ENCODE measurements at regions not wholly inside any gene's neighbourhood (a gene's known extent, or its start where the extent isn't known, plus 50 kb on each side); places are given as distances from the start of the nearest gene placed in this dataset.
A peak's percentile ranks its signal among the peaks of the same experiment; 100 is the strongest.
"Not testable (repeated sequence)": the region's sequence is repeated elsewhere in the genome, so short reads cannot be mapped to it uniquely, and the experiment has no call there.

DNA sequence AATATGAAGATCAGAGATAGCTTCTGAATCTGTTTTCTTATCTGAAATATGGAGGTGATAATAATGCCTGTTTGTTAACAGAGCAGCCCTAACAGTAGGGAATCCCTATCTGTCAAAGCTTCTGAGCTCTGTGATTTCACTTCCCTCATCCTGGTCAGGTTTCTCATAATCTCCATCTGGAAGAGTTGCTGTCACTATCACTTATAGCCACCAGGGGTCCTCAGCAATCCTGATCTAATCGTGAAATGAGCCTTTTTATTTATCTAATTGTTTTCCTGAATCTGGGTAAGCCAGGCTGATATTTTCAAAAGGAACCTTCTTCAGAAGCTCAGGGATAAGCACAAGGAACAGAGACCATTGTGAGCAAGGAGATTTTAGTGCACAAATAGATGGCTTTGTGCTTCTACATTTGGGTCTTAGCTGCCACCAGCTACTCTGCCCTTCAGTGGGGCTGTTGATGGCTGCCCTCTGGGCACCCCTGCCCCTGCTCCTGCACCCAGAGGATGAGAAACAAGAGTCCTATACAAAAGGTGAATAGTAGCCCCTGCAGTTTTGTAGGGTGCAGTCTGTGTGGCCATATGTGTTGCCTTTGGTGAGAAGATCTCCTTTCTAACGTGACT lies 196.4 kb upstream of the RADX start:
- Histone ChIP-seq H3K4me3 (ENCODE audit: insufficient read depth, low read depth, low read length) (no peak overlapping the region), H3K27me3 (ENCODE audit: control insufficient read depth, insufficient read depth, low read length) (no peaks in the 10 kb centered on the region), H3K36me3 (replicated peaks; ENCODE audit: control insufficient read depth, insufficient read depth, low read length) (no peaks in the 10 kb centered on the region)
- DNase-seq, result peak; percentile 34

- Histone ChIP-seq H3K27me3 (ENCODE audit: control insufficient read depth, insufficient read depth, low read length) (no peaks in the 10 kb centered on the region; the same call in 1 of the 2 replicates), H3K4me3 (ENCODE audit: insufficient read depth, low read depth, low read length) (no peak overlapping the region), H3K36me3 (replicated peaks; ENCODE audit: control insufficient read depth, insufficient read depth, low read length) (no peaks in the 10 kb centered on the region)
- no peak for DNase-seq
Measured at GRCh38 chrX:106436691-106437090, 175.1 kb upstream of the RADX start.

DNA sequence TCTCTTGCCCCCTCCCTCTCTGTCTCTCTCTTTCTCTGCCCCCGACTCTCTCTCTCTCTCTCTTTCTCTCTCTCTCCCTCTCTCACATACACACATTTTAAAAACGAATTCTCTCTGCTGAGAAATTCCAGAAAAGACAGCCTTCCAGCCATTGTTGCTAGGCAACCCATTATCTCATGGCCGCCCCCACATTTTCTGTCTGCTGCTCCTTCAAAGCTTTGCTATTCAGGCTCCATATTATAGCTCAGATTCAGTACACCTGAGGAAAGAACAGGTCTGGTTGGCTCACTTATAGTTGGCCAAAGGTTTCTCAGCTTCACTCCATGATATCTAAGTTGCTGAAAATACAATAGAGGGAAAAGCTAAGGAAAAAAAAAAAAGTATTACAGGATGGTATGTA lies 174.4 kb upstream of the RADX start:
- H3K36me3 ChIP-seq (replicated peaks; ENCODE audit: control insufficient read depth, insufficient read depth, low read length), result no peaks in the 10 kb centered on the region
- DNase-seq, result no peak
- H3K4me3 ChIP-seq (ENCODE audit: insufficient read depth, low read depth, low read length), result no peak overlapping the region
- no peaks in the 10 kb centered on the region; the same call in 1 of the 2 replicates for H3K27me3 ChIP-seq (ENCODE audit: control insufficient read depth, insufficient read depth, low read length)

GRCh38 chrX:106450405-106450804 lies 161.4 kb upstream of the RADX start:
- H3K36me3 ChIP-seq (replicated peaks; ENCODE audit: control insufficient read depth, insufficient read depth, low read length), result no peaks in the 10 kb centered on the region
- DNase-seq, result no peak

GRCh38 chrX:106451933-106452332 lies 159.8 kb upstream of the RADX start:
- no peaks in the 10 kb centered on the region for H3K27me3 ChIP-seq (ENCODE audit: control insufficient read depth, insufficient read depth, low read length)
- no peak for DNase-seq
- no peaks in the 10 kb centered on the region for H3K36me3 ChIP-seq (replicated peaks; ENCODE audit: control insufficient read depth, insufficient read depth, low read length)
- no peak overlapping the region for H3K4me3 ChIP-seq (ENCODE audit: insufficient read depth, low read depth, low read length)

More at GRCh38 chrX:106450405-106450804, 161.4 kb upstream of the RADX start:
- Histone ChIP-seq H3K27me3 (ENCODE audit: control insufficient read depth, insufficient read depth, low read length) (no peaks in the 10 kb centered on the region), H3K4me3 (ENCODE audit: insufficient read depth, low read depth, low read length) (no peak overlapping the region)

DNA sequence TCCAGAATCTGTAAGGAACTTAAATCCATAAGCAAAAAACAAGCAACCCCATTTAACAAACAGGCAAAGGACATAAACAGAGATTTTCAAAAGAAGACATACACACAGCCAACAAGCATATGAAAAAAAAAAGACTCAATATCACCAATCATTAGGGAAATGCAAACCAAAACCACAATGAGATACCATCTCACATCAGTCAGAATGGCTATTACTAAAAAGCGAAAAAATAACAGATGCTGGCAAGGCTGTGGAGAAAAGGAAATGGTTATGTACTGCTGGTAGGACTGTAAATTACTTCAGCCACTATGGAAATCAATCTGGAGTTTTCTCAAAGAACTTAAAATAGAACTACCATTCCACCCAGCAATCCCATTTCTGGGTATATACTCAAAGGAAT lies 156.8 kb upstream of the RADX start:
- Histone ChIP-seq H3K27me3 (ENCODE audit: control insufficient read depth, insufficient read depth, low read length) (no peaks in the 10 kb centered on the region), H3K4me3 (ENCODE audit: insufficient read depth, low read depth, low read length) (no peak overlapping the region), H3K36me3 (replicated peaks; ENCODE audit: control insufficient read depth, insufficient read depth, low read length) (no peaks in the 10 kb centered on the region)
- no peak for DNase-seq

- Histone ChIP-seq H3K27me3 (ENCODE audit: control insufficient read depth, insufficient read depth, low read length) (no peaks in the 10 kb centered on the region), H3K4me3 (ENCODE audit: insufficient read depth, low read depth, low read length) (no peak overlapping the region), H3K36me3 (replicated peaks; ENCODE audit: control insufficient read depth, insufficient read depth, low read length) (no peaks in the 10 kb centered on the region)
- DNase-seq, result no peak
Measured at GRCh38 chrX:106457802-106458201, 154.0 kb upstream of the RADX start.

DNA sequence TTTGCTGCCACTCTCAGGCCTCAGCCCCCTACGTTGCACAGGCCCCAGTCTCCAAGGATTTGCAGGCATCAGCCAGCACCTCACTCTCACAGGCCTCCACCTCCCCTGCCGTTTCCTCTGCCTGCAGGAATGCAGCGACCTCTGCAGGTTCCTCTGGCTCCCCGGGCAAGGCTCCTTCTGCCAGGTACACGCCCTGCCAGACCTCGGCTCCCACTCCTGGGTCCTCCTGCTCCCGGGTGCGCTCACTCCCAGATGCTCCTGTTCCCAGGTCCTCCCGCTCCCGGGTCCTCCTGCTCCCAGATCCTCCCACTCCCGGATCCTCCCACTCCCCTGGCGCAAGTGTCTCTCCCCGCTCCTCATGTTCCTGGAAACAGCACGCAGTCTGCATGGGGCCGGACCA lies 144.4 kb upstream of the RADX start:
- Histone ChIP-seq H3K27me3 (ENCODE audit: control insufficient read depth, insufficient read depth, low read length) (no peaks in the 10 kb centered on the region), H3K36me3 (replicated peaks; ENCODE audit: control insufficient read depth, insufficient read depth, low read length) (no peaks in the 10 kb centered on the region), H3K4me3 (ENCODE audit: insufficient read depth, low read depth, low read length) (no peak overlapping the region)
- peak; percentile 72 for DNase-seq

DNA sequence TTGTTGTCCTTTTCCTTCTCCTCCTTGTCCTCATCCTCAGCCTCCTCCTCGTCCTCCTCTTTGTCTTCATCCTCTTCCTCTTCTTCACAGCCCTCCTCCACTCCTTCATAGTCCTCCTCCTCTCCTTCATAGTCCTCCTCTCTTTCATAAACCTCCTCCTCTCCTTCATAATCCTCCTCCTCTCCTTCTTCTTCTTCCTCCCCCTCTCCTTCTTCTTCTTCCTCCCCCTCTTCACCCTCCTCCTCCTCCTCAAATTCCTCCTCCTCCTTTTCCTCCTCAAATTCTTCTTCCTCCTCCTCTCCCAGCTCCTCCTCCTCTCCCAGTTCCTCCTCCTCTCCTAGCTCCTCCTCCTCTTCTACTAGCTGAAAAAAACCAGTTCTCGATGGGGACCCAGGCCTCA lies 143.8 kb upstream of the RADX start:
- Histone ChIP-seq H3K27me3 (ENCODE audit: control insufficient read depth, insufficient read depth, low read length) (no peaks in the 10 kb centered on the region), H3K36me3 (replicated peaks; ENCODE audit: control insufficient read depth, insufficient read depth, low read length) (no peaks in the 10 kb centered on the region), H3K4me3 (ENCODE audit: insufficient read depth, low read depth, low read length) (no peak overlapping the region)
- no peak for DNase-seq

DNA sequence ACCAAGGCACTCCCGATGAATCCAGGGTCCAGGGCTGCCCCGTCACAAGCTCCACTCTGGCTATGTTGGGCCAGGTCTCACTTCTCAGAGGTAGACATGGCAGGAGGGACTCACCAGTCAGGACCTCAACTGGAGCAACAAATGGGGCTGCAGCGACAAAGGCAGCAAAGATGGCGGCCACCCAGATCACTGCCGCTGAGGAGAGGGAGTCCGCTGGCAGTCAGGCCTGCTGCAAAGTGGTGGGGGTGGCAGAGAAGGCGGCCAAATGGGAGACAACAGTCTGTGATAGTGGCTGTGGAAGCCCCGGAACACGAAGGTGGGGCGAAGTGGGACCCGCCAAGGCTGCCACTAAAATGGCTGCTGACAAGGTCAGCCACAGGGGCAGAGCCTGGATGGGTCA lies 143.3 kb upstream of the RADX start:
- DNase-seq, result no peak
- Histone ChIP-seq H3K36me3 (replicated peaks; ENCODE audit: control insufficient read depth, insufficient read depth, low read length) (no peaks in the 10 kb centered on the region), H3K4me3 (ENCODE audit: insufficient read depth, low read depth, low read length) (no peak overlapping the region), H3K27me3 (ENCODE audit: control insufficient read depth, insufficient read depth, low read length) (no peaks in the 10 kb centered on the region)

GRCh38 chrX:106479920-106480319 lies 131.9 kb upstream of the RADX start:
- DNase-seq, result no peak
- no peak overlapping the region for H3K4me3 ChIP-seq (ENCODE audit: insufficient read depth, low read depth, low read length)
- H3K36me3 ChIP-seq (replicated peaks; ENCODE audit: control insufficient read depth, insufficient read depth, low read length), result no peaks in the 10 kb centered on the region
- H3K27me3 ChIP-seq (ENCODE audit: control insufficient read depth, insufficient read depth, low read length), result no peaks in the 10 kb centered on the region

- Histone ChIP-seq H3K36me3 (replicated peaks; ENCODE audit: control insufficient read depth, insufficient read depth, low read length) (no peaks in the 10 kb centered on the region), H3K4me3 (ENCODE audit: insufficient read depth, low read depth, low read length) (no peak overlapping the region), H3K27me3 (ENCODE audit: control insufficient read depth, insufficient read depth, low read length) (no peaks in the 10 kb centered on the region)
- DNase-seq, result peak; percentile 9
Measured at GRCh38 chrX:106481341-106481740, 130.4 kb upstream of the RADX start.

- Histone ChIP-seq H3K27me3 (ENCODE audit: control insufficient read depth, insufficient read depth, low read length) (no peaks in the 10 kb centered on the region), H3K36me3 (replicated peaks; ENCODE audit: control insufficient read depth, insufficient read depth, low read length) (no peaks in the 10 kb centered on the region), H3K4me3 (ENCODE audit: insufficient read depth, low read depth, low read length) (no peak overlapping the region)
- no peak for DNase-seq
Measured at GRCh38 chrX:106484233-106484632, 127.5 kb upstream of the RADX start.

GRCh38 chrX:106493210-106493816 lies 118.5 kb upstream of the RADX start:
- peak overlapping the region; percentile 8; the same call in 1 of the 2 replicates for H3K4me3 ChIP-seq (ENCODE audit: insufficient read depth, low read depth, low read length)
- H3K36me3 ChIP-seq (replicated peaks; ENCODE audit: control insufficient read depth, insufficient read depth, low read length); H3K27me3 ChIP-seq (ENCODE audit: control insufficient read depth, insufficient read depth, low read length); DNase-seq: not testable (repeated sequence)

- no peaks in the 10 kb centered on the region for H3K27me3 ChIP-seq (ENCODE audit: control insufficient read depth, insufficient read depth, low read length)
- DNase-seq, result no peak
- H3K36me3 ChIP-seq (replicated peaks; ENCODE audit: control insufficient read depth, insufficient read depth, low read length), result no peaks in the 10 kb centered on the region
- no peak overlapping the region for H3K4me3 ChIP-seq (ENCODE audit: insufficient read depth, low read depth, low read length)
Measured at GRCh38 chrX:106499473-106499872, 112.3 kb upstream of the RADX start.

All from H7 (cell line).